GM12878 (cell line): ENCODE measurements at regions not wholly inside any gene's neighbourhood (a gene's known extent, or its start where the extent isn't known, plus 50 kb on each side); places are given as distances from the start of the nearest gene placed in this dataset.

Experiments used
- ASH2L ChIP-seq: fragments of 300-600, 200-600 bp; sonication (generic); IDR thresholded peaks from 2 replicates; pipeline ENCODE4 v1.6.1; 2017; ENCODE audit warnings: low read depth, mild to moderate bottlenecking, borderline replicate concordance
- NFYB ChIP-seq: IDR thresholded peaks from 2 replicates; pipeline ENCODE4 v1.6.1; 2011; ENCODE audit warnings: low read depth, mild to moderate bottlenecking, low read length, improper control_type of control experiment, moderate library complexity; ENCODE audit not compliant: insufficient read depth
- POLR2AphosphoS2 ChIP-seq: IDR thresholded peaks from 2 replicates; pipeline ENCODE4 v1.6.1; 2011; ENCODE audit warnings: low read depth, mild to moderate bottlenecking, low read length, improper control_type of control experiment, moderate library complexity
- POLR2AphosphoS5 ChIP-seq: IDR thresholded peaks from 2 replicates; pipeline ENCODE4 v1.6.1; 2011; ENCODE audit warnings: mild to moderate bottlenecking, low read length, inconsistent platforms
- TF ChIP-seq, protein P1 (sequence below): fragments of 150-350 bp; IDR thresholded peaks from 2 replicates; pipeline ENCODE4 v1.6.1; 2016; ENCODE audit warnings: low read depth, low read length
- TF ChIP-seq, protein P2 (sequence below): IDR thresholded peaks from 2 replicates; pipeline ENCODE4 v1.6.1; 2012; ENCODE audit warnings: improper control_type of control experiment, low read depth, low read length; ENCODE audit not compliant: insufficient replicate concordance
- TF ChIP-seq, protein P3 (sequence below): IDR thresholded peaks from 2 replicates; pipeline ENCODE4 v1.6.1; 2011; ENCODE audit warnings: borderline replicate concordance, low read depth, mild to moderate bottlenecking, moderate library complexity, mixed read lengths, low read length; ENCODE audit not compliant: insufficient read depth; ENCODE audit errors: extremely low read length
- TF ChIP-seq, protein P4 (sequence below): fragments of 450-650 bp; IDR thresholded peaks from 2 replicates; pipeline ENCODE4 v1.6.1; 2018; ENCODE audit warnings: mild to moderate bottlenecking, low read depth, moderate library complexity; ENCODE audit not compliant: partially characterized antibody

DNA sequence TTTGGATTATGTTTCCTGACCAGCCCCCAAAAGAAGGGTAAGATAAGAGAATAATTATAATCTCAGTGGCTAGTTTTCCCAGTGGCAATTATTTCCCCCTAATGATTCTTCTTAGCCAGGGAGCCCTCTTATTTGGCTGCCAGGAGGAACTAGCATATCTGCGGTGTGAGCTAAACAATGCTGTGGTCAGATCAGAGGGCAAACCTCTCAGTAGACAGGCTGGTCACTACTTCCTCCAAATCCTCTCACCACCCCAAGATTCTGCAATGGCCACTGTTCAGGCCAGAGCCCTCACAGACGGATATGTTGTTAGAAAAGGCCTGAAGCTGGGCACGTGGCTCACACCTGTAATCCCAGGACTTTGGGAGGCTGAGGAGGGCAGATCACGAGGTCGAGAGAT, 273.4 kb upstream of the SASH1 start (continued):
- TF ChIP-seq, protein P1, sequence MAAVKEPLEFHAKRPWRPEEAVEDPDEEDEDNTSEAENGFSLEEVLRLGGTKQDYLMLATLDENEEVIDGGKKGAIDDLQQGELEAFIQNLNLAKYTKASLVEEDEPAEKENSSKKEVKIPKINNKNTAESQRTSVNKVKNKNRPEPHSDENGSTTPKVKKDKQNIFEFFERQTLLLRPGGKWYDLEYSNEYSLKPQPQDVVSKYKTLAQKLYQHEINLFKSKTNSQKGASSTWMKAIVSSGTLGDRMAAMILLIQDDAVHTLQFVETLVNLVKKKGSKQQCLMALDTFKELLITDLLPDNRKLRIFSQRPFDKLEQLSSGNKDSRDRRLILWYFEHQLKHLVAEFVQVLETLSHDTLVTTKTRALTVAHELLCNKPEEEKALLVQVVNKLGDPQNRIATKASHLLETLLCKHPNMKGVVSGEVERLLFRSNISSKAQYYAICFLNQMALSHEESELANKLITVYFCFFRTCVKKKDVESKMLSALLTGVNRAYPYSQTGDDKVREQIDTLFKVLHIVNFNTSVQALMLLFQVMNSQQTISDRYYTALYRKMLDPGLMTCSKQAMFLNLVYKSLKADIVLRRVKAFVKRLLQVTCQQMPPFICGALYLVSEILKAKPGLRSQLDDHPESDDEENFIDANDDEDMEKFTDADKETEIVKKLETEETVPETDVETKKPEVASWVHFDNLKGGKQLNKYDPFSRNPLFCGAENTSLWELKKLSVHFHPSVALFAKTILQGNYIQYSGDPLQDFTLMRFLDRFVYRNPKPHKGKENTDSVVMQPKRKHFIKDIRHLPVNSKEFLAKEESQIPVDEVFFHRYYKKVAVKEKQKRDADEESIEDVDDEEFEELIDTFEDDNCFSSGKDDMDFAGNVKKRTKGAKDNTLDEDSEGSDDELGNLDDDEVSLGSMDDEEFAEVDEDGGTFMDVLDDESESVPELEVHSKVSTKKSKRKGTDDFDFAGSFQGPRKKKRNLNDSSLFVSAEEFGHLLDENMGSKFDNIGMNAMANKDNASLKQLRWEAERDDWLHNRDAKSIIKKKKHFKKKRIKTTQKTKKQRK = no peak
- TF ChIP-seq ASH2L (no peak), NFYB (no peak), POLR2AphosphoS5 (no peak), POLR2AphosphoS2 (no peak)
- TF ChIP-seq, protein P2, sequence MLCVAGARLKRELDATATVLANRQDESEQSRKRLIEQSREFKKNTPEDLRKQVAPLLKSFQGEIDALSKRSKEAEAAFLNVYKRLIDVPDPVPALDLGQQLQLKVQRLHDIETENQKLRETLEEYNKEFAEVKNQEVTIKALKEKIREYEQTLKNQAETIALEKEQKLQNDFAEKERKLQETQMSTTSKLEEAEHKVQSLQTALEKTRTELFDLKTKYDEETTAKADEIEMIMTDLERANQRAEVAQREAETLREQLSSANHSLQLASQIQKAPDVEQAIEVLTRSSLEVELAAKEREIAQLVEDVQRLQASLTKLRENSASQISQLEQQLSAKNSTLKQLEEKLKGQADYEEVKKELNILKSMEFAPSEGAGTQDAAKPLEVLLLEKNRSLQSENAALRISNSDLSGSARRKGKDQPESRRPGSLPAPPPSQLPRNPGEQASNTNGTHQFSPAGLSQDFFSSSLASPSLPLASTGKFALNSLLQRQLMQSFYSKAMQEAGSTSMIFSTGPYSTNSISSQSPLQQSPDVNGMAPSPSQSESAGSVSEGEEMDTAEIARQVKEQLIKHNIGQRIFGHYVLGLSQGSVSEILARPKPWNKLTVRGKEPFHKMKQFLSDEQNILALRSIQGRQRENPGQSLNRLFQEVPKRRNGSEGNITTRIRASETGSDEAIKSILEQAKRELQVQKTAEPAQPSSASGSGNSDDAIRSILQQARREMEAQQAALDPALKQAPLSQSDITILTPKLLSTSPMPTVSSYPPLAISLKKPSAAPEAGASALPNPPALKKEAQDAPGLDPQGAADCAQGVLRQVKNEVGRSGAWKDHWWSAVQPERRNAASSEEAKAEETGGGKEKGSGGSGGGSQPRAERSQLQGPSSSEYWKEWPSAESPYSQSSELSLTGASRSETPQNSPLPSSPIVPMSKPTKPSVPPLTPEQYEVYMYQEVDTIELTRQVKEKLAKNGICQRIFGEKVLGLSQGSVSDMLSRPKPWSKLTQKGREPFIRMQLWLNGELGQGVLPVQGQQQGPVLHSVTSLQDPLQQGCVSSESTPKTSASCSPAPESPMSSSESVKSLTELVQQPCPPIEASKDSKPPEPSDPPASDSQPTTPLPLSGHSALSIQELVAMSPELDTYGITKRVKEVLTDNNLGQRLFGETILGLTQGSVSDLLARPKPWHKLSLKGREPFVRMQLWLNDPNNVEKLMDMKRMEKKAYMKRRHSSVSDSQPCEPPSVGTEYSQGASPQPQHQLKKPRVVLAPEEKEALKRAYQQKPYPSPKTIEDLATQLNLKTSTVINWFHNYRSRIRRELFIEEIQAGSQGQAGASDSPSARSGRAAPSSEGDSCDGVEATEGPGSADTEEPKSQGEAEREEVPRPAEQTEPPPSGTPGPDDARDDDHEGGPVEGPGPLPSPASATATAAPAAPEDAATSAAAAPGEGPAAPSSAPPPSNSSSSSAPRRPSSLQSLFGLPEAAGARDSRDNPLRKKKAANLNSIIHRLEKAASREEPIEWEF = no peak
- TF ChIP-seq, protein P3, sequence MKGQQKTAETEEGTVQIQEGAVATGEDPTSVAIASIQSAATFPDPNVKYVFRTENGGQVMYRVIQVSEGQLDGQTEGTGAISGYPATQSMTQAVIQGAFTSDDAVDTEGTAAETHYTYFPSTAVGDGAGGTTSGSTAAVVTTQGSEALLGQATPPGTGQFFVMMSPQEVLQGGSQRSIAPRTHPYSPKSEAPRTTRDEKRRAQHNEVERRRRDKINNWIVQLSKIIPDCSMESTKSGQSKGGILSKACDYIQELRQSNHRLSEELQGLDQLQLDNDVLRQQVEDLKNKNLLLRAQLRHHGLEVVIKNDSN = no peak
- TF ChIP-seq, protein P4, sequence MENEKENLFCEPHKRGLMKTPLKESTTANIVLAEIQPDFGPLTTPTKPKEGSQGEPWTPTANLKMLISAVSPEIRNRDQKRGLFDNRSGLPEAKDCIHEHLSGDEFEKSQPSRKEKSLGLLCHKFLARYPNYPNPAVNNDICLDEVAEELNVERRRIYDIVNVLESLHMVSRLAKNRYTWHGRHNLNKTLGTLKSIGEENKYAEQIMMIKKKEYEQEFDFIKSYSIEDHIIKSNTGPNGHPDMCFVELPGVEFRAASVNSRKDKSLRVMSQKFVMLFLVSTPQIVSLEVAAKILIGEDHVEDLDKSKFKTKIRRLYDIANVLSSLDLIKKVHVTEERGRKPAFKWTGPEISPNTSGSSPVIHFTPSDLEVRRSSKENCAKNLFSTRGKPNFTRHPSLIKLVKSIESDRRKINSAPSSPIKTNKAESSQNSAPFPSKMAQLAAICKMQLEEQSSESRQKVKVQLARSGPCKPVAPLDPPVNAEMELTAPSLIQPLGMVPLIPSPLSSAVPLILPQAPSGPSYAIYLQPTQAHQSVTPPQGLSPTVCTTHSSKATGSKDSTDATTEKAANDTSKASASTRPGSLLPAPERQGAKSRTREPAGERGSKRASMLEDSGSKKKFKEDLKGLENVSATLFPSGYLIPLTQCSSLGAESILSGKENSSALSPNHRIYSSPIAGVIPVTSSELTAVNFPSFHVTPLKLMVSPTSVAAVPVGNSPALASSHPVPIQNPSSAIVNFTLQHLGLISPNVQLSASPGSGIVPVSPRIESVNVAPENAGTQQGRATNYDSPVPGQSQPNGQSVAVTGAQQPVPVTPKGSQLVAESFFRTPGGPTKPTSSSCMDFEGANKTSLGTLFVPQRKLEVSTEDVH = no peak
